HG03439 (cell line): ENCODE measurements at regions not wholly inside any gene's neighbourhood (a gene's known extent, or its start where the extent isn't known, plus 50 kb on each side); places are given as distances from the start of the nearest gene placed in this dataset.
"Not testable (repeated sequence)": the region's sequence is repeated elsewhere in the genome, so short reads cannot be mapped to it uniquely, and the experiment has no call there.

Source experiments
- ATAC-seq: cut with Tn5 transposase; IDR thresholded peaks from one replicate; pipeline ENCODE4 v1.9.1; 2021; ENCODE audit warnings: mild to moderate bottlenecking, moderate library complexity; ENCODE audit not compliant: unreplicated experiment

- not testable (repeated sequence) for ATAC-seq
Observed at GRCh38 chr2:122038816-122039215, 283.4 kb downstream of the TSN start.

GRCh38 chr2:122041455-122041854 lies 286.0 kb downstream of the TSN start:
- ATAC-seq = no peak

GRCh38 chr2:122051659-122052058 lies 296.2 kb downstream of the TSN start:
- ATAC-seq = not testable (repeated sequence)

GRCh38 chr2:122055521-122055931 lies 300.1 kb downstream of the TSN start:
- ATAC-seq = no peak

- no peak for ATAC-seq
Observed at GRCh38 chr2:122056853-122057252, 301.4 kb downstream of the TSN start.

- no peak for ATAC-seq
Observed at GRCh38 chr2:122061206-122061605, 305.8 kb downstream of the TSN start.

- no peak for ATAC-seq
Observed at GRCh38 chr2:122061831-122062230, 306.4 kb downstream of the TSN start.

- no peak for ATAC-seq
Observed at GRCh38 chr2:122062506-122062905, 307.1 kb downstream of the TSN start.

GRCh38 chr2:122063716-122064115 lies 308.3 kb downstream of the TSN start:
- no peak for ATAC-seq

GRCh38 chr2:122070241-122070731 lies 314.8 kb downstream of the TSN start:
- no peak for ATAC-seq

GRCh38 chr2:122072666-122073065 lies 317.2 kb downstream of the TSN start:
- ATAC-seq = no peak

GRCh38 chr2:122074201-122074600 lies 318.8 kb downstream of the TSN start:
- no peak for ATAC-seq

GRCh38 chr2:122075381-122075780 lies 319.9 kb downstream of the TSN start:
- ATAC-seq = no peak

- ATAC-seq = no peak
Observed at GRCh38 chr2:122077114-122077513, 321.7 kb downstream of the TSN start.

- no peak for ATAC-seq
Observed at GRCh38 chr2:122077771-122078170, 322.3 kb downstream of the TSN start.

- ATAC-seq = no peak
Observed at GRCh38 chr2:122078451-122078850, 323.0 kb downstream of the TSN start.

- no peak for ATAC-seq
Observed at GRCh38 chr2:122079844-122080243, 324.4 kb downstream of the TSN start.

GRCh38 chr2:122080316-122080715 lies 324.9 kb downstream of the TSN start:
- no peak for ATAC-seq

- ATAC-seq = no peak
Observed at GRCh38 chr2:122080871-122081270, 325.4 kb downstream of the TSN start.

GRCh38 chr2:122081751-122082150 lies 326.3 kb downstream of the TSN start:
- no peak for ATAC-seq

- no peak for ATAC-seq
Observed at GRCh38 chr2:122083256-122084048, 328.0 kb downstream of the TSN start.

GRCh38 chr2:122085672-122086071 lies 330.2 kb downstream of the TSN start:
- ATAC-seq = not testable (repeated sequence)

GRCh38 chr2:122094557-122094956 lies 339.1 kb downstream of the TSN start:
- ATAC-seq = no peak
